GM18508 (cell line): ENCODE measurements at regions not wholly inside any gene's neighbourhood (a gene's known extent, or its start where the extent isn't known, plus 50 kb on each side); places are given as distances from the start of the nearest gene placed in this dataset.

Source experiments
- ATAC-seq: cut with Tn5 transposase; IDR thresholded peaks from one replicate; pipeline ENCODE4 v1.9.1; 2021; ENCODE audit warnings: moderate number of reproducible peaks; ENCODE audit not compliant: insufficient read depth, unreplicated experiment

DNA sequence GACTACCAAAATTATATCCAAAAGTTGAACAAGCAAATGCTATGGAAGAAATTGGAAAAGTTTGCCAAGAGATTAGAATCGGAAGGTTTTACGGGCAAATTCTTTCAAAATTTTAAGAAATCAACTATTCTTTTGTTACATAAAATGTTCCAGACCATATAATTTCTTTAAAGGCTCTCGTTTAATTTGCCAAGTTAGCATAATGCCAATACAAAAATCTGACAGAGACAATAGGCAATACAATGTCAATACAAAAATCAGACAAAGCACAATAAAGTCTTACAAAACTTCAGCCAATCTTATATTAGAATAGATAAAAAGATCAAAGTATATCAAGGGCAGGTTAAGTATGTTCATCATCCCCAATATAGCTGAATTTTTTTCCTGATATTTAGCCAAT, 224.2 kb downstream of the BCL11A start:
- ATAC-seq = no peak

DNA sequence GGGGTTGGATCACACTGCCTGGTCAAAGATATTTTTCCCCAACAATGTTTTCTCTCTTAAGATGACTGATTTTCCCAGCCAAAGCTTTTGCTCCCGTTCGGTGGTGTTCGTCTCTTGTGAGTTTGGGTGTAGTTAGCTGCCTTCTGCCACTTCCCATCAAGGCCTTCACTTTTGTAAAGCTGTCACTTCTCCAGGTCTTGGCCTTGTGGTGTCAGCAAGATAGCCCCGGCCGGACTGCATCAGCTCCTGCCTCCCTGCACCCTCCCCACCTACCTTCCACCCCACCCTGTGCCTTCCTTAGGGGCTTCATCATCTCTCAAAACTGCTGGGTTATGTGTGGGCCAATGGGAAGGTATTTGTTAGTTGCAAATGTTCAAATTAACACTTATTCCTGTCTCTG, 228.9 kb downstream of the BCL11A start:
- ATAC-seq = no peak

DNA sequence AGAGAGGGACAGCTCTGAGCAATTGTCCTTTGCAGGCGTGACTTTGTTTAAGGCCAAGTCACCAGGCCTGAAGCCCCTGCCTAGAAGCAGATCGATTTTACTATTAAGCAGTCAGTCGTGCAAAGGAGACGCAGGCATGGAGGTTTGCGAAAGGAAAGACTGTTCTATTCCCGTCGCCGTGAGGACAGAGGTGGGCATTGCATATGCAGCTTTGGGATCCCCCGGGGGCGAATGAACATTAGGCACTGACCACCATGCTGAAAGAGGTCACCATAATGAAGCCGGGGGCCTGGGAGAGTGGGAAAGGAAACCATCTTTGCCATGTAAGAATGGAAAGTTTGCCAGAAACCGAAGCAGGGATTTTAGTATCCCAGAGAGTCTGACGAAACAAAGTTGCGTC, 231.6 kb downstream of the BCL11A start:
- ATAC-seq = no peak

DNA sequence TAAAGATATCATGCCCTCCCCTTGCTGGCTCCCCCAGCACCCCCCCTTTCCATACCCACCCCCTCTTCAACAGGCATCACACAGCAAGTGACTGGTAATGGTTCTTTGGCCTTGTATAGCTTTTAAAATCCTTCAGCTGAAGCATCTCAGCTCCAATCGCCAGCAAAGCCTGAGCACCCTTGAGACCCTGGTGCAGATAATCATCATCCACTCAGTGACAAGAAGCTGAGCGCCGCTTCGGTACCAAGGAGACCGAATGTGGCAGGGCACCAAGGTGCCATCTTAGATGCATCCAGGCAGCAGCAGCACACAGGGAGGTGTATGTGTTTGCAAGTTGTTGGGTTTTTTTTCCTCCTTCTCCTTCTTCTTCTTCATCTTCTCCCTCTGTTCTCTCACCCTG, 232.7 kb downstream of the BCL11A start:
- no peak for ATAC-seq

DNA sequence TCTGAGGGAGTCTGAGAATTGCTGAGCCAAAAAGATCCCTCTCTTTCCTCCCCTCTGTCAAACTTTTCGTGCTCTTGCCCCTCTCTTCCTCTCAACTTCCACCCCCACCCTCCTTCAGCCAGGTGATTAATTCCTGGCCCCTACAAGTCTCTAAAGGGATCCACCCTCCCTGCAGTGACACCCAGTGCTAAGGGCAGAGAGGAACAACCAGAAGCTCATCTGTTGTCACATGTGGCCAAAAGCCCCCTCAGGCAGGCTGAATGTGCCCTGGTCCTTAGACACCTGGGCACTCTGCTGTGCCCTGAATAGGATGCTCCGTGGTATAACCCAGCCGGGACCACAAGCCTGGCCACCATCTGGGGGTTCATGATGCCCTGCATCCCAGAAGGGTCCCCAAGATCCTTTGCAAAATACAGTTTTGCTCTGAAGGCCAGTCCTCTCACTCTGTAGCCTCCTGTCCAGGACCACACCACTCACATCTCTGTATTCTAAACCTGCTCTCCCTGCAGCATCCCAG, 234.4 kb downstream of the BCL11A start:
- no peak for ATAC-seq

DNA sequence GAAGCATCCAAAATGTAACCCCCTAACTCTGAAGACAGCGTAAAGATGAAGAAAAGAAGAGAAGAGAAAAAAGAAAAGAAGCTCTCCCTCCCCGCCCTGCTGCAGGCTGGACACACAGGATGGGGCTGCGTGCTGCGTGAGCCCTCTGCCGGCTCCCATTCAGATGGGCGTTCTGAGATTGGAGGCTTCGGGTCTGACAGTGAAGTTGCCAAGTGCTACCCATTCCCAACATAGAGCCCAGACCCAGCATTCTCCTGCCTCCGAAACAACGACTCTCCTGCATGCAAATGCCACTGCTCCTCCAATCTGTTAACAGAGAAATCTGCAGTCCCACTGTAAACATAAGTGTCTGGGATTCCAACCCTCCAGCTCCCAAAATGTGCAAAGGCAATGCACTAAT, 234.9 kb downstream of the BCL11A start:
- ATAC-seq = no peak

DNA sequence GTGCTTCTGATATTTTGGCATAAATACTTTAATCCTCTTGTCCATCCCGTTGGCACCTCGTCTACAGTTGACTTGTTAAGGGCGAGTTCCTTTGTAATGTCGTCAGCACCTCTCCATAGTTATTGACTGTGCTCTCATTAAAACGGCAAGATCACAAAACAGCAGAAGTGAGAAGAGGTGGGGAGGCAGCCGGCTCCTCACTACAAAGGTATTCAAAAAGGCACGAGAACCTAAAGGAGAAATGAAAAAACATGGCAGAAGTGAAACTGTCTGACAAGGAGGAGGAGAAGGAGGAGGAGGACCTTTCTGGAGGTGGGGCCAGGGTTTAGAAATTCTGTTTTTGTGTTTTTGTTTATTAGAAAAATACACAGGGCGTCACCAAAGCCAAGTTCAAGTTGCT, 235.6 kb downstream of the BCL11A start:
- ATAC-seq = peak; percentile 74

DNA sequence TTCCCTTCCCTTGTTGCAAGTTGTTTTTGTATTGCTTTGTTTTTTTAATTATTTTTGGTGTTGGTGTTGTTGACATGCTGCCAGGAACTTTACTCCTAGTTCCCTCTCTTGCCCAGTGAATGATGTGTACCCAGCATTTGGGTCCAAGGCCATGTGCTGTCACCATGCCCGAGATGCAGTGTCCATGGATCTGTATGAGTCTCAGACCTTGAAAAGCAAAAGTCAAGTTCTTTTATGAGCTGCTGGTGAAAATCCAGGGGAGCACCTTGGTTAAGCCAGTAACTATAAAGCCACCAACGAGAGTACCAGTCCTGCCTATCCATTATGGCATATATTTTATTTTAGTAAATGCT, 236.4 kb downstream of the BCL11A start:
- no peak for ATAC-seq

DNA sequence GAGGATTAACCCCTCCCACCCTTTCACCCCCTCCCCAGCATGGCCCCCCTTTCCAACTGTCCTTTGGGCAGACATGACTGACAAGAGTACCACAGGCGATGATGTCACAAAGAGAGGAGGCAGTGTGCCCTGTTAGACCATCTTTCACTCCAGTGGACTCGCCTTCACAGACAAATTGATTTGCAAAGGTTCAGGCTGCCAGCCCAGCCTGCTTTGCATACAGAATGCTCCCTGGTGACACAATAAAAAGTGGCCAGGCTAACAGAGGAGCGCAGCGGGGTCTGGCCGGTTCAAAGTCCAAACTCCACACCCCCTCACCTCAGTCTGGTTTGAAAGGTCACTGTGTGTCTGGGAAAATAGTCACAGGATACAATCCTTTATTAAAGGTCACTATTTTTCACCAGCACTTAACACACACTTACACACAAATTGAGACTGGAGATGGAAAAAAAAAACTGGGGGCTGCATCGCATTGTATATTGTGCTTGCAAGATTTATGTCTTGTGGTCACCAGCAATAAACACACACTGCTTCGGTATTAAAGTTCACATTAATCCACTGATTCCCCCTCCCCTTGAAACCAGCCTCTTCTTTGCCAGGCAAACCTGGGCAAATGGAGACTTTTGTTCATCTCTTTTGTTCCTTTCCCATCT, 236.9 kb downstream of the BCL11A start:
- ATAC-seq = no peak

DNA sequence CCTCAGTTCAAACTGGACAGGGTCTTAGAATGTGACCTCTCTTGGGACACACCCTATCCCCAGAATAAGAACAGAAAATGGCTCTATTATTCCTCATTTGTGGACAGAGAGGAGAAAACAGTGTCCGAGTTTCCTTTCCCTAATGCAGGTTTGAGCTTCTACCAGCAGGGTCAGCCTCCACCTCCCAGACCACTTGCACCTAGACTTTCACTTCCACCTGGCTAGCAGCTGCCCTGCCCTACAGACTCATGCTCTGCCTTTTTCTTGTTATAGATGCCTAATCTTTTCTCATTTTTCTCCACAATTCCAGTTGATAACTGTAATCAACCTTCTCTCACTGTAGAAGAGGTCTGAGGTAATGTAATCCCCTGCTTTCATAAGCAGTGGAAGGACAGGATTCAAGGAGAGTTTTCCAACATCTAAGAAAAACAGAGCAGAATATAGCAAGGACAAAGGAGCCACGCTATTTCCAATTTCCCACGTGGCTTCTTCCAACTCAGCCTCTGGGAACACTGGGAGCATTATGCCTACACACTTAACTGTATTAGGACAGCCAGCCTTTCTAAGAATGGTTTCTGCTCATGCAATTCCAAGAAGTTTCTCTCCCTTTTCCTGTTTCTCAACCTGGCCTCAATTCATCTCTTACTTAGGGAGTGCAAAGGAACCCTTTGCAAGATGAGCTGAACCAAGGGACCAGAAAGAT, 239.8 kb downstream of the BCL11A start:
- ATAC-seq = no peak

DNA sequence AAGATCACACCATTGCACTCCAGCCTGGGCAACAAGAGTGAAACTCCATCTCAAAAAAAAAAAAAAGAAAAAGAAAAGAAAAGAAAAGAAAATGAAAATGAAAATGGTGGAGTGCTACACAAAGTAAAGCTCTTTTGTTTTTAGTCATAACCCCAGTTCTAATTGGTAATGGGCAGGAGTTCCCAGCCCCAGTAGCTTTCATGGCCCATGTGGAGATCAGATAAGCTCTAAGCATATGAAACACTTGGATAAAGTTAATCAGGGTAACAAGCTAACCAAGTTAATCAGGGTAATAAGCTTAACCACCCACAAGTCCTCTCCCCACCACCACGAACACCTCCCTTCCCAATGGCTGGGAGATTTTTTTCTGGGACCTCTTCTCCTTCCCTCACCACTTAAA, 240.8 kb downstream of the BCL11A start:
- ATAC-seq = peak; percentile 62

DNA sequence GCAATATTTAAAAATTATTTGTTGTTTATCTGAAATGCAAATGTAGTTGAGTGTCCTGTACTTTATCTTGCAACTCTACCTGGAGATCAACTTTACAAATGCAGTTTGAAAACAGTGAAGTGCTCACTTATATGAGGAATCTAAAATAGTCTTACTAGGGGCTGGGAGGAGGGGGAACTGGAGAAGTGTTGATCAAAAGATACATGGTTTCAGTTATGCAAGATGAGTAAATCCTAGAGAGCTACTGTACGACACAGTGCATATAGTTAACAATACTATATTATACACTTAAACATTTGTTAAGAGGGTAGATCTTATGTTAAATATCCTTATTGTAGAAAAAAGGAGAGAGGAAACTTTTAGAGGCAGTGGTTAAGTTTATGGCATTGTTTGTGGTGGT, 241.9 kb downstream of the BCL11A start:
- ATAC-seq = no peak

DNA sequence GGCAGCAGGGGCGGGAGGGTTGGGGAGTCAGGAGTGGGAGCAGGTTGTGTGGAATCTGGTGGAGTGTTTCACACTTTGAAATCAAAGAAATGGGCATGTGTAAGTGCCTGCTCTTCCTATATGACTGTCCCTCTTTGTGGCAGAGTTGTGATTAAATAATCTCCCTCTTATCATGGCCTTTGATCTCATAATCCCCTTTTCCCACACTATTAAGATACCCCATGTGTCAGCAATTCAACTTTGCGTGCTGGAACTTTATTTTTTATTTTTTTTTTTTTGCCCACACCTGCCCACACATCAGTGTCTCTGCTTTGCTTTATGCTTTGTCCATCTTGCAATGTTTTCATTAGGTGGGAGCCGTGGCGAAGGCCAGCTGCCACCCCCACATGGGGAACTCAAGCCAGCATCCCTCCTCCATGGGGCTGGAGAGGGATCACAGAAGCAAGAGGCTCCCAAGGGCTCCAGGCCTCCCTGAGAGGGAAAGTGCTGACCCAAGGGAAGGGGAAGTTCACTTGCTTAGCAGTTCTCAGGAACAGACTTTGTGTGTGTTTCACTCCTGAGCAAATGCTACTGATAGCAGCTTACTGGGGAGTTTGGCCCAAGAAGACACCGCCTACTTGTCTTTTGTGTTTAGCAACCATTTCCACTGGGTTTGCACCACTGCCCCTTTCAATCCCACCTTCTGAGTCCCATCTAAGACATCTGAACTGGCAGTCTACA, 243.4 kb downstream of the BCL11A start:
- no peak for ATAC-seq

DNA sequence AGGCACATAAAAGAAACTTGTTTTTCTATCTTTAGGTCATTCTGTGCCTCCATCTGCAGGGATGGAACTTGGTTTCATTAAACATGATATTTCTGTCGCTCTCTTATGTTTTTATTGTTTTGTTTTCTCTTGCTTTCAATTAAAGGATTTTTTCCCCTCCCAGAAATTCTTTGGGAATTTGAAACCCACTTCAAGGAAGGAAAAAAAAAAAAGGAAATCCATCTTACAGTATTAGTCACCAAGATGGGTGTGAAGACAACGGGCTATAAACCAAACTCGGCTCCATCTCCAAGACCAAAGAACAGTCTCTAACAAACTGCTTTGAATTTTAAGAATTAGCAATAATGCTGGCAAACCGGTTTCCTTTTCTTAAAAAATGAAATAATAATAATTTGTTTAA, 244.1 kb downstream of the BCL11A start:
- no peak for ATAC-seq

DNA sequence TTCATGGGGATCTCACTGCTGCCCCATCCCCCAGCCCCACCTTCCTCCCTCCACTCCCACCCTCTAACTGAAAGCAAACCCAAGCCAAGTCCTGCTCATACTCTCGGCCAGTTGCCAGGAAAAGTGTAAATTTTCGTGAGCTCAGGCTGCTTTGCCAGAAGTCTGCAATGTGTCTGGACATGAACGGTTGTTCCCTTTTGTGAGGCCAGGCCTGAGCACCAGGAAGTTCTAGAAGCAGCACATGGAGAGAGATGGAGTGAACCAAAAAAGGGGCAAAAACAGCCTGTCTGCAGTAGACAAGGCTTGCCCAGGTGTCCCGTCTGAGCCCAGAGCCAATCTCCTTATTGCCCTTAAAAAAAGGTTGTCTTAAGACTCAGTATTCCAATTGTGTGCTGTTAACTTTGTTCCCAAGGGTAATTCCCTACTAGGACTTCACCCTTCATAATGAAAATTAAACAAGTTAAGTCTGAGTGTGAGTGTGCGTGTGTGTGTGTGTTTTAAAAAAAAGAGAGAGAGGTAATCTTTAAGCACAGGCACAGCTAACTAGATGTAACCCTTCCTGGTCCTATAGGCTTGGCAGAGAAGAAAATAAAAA, 247.1 kb downstream of the BCL11A start:
- ATAC-seq = no peak

DNA sequence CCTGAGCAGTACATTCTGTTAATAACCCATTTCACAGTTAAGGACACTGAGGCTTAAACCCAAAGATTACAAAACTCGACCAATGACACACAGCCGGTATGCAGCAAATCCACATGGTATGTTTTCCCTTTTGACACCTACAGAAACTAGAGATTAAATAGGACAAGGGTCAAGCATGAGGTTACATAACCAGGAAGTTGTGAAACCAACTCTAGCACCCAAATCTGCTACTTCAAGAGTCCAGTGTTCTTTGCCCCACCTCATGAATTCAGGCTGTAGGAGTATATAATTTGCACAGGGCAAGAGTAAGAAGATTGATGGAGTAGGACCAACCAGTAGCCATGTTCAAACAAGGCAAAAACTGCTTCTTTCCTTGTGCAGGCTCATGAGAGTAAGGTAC, 249.8 kb downstream of the BCL11A start:
- ATAC-seq = no peak

DNA sequence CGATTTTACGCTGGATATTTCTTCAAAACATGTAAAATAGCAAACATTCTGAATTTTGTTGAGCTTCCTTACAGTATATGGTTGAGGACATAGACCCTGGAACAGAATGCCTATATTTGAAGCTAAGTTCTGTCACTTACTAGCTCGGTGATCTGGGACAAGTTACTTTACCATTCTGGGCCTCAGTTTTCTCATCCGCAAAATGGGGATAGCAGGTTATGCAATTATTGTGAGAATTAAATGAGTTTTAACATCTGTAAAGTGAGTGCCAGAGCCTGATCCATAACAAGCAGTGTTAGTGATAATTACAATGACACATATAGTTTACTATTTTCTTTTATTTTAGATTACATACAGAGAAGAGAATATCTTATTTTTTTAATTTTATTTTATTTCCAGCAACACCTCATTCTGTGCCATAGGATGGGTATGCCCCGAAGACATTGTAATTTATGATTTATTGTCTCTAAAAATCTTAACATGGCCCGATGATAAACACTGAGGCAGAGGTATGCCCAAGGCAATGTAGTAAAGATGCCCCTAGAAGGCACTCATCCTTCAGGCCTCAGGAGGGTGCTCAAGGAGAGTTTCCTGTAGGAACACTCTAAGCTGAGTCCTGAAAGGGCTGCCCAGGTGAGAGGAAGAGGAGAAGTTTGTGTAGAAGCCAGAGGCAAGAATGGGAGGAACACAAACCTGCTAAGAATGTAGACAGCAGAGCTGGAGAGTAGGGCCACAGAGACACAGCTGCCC, 250.9 kb downstream of the BCL11A start:
- ATAC-seq = no peak

DNA sequence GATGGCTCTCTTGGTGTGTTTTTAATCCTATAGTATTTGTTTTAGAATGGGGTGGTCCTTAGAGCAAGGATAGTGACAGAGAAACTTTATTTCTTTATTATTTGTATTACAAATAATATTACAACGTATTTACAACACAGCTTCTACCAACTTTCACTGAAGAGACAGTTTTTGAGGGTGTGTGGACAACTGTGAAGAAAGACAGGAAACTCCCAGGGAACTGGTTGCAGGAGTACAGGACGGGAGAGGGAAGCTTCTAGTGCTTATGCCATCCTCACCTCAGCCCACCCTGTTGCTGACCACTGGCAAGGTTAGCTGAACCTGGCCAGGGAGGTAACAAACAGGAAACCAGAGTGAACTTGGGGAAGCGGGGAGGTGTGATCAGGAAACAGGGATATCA, 251.7 kb downstream of the BCL11A start:
- no peak for ATAC-seq

DNA sequence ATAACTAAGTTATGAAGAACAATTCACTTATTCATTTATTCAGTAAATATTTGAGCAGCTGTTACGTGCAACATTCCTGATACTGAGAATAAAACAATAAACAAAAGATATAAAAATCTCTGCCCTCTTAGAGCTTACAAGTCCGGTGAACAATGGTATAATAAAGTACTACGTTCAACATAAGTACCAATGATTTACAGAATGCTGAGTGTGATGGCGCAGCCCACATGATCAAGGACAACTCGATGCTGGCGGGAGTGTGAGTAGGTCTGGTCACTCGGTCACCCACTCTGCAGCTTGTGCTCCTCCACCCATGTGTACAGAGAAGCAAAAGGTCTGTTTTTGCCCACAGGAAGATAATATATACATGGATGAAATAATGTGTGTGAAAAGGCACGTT, 254.3 kb downstream of the BCL11A start:
- ATAC-seq = no peak

DNA sequence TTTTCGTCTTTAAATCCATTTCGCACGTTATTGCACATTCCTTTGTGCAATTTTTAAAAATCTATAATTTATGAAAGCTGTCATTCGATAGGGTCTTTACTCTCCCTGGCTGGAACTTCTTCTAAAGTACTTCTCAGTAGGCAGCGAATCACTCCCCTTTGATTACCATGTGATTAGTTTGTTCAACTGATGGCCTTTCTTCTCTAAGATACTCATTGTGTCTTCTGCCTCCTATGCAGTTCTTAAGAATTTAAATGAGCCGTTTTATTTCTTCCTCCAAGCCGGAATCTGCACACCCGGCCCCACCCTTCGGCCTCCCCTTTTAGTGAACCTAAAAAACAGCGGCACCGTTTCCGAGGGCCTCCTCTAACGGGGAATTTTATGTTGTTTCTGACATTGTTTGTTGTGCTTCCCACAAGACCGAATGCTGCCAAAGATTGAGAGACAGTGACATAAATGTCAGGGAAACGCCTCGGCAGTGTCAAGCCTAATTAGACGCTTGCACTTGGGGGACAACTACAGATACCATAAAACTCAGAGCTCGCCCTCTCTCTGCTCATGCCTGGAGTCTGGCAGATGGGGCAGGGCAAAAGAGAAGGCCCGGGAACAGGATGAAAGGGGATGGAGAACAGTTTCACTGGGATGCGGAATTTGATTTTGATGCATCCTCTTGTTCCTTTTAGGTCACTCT, 255.3 kb downstream of the BCL11A start:
- no peak for ATAC-seq
